ENCODE measurements at regions not wholly inside any gene's neighbourhood (a gene's known extent, or its start where the extent isn't known, plus 50 kb on each side); places are given as distances from the start of the nearest gene placed in this dataset.

DNA sequence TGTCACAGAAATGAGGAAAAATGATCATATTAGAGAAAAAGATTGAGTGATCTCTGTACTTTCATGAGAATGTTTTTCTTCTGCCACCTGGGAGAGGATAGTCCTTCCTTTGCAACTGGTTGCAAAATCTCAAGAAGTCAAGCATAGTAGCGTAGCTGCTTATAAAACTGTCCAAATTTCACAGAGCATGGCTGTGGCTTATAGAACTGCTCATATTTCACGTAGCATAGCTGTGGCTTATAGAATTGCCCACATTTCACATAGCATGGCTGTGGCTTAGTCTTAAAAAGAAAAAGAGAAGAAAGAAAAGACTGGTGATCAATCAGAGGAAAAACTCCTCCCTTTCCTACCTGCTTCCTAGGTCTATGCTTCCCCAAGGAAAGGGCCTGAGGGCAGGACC is 329.5 kb downstream of the SIPA1L2 start:
- Histone ChIP-seq H3K36me3 (ENCODE audit: control insufficient read depth in 2 of 2, extremely low read depth in 1 of 2, insufficient read depth in 2 of 2, low read length in 2 of 2) (no peaks in the 10 kb centered on the region), H3K27ac (ENCODE audit: control insufficient read depth, insufficient read depth, low read length) (no peak overlapping the region), H3K4me1 (ENCODE audit: control insufficient read depth, extremely low read depth, insufficient read depth, low read length) (peaks cover 12% of the 10 kb centered on the region), H3K9me1 (ENCODE audit: control insufficient read depth, extremely low read depth, insufficient read depth, low read length) (no peaks in the 10 kb centered on the region), H3K9me3 (ENCODE audit: control insufficient read depth, low read depth, low read length) (no peaks in the 10 kb centered on the region), H3K4me2 (ENCODE audit: control insufficient read depth, extremely low read depth, insufficient read depth, low read depth, low read length) (no peak overlapping the region), H4K20me1 (ENCODE audit: control insufficient read depth, extremely low read depth, insufficient read depth, low read length) (no peaks in the 10 kb centered on the region), H3K4me3 (ENCODE audit: control insufficient read depth in 2 of 3, extremely low read depth in 1 of 3, insufficient read depth in 2 of 3, low read depth in 1 of 3, low read length in 3 of 3) (no peak overlapping the region), H2AFZ (ENCODE audit: control insufficient read depth, low read length) (no peak overlapping the region), H3K27me3 (ENCODE audit: control insufficient read depth, extremely low read depth, insufficient read depth, low read length) (no peaks in the 10 kb centered on the region), H3K9ac (ENCODE audit: control insufficient read depth, extremely low read depth, insufficient read depth, low read length) (no peak overlapping the region), H3K79me2 (ENCODE audit: control insufficient read depth, insufficient read depth, low read length) (no peaks in the 10 kb centered on the region)
- dilution Hi-C loops (cut with MboI; ENCODE audit: extremely low pct_ligation_motif_present, low sequenced_read_pairs) = no loop called here
- FAIRE-seq (no peak), DNase-seq (ENCODE audit: low read depth, low spot score) (no peak)
- TF ChIP-seq, protein P1, sequence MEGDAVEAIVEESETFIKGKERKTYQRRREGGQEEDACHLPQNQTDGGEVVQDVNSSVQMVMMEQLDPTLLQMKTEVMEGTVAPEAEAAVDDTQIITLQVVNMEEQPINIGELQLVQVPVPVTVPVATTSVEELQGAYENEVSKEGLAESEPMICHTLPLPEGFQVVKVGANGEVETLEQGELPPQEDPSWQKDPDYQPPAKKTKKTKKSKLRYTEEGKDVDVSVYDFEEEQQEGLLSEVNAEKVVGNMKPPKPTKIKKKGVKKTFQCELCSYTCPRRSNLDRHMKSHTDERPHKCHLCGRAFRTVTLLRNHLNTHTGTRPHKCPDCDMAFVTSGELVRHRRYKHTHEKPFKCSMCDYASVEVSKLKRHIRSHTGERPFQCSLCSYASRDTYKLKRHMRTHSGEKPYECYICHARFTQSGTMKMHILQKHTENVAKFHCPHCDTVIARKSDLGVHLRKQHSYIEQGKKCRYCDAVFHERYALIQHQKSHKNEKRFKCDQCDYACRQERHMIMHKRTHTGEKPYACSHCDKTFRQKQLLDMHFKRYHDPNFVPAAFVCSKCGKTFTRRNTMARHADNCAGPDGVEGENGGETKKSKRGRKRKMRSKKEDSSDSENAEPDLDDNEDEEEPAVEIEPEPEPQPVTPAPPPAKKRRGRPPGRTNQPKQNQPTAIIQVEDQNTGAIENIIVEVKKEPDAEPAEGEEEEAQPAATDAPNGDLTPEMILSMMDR (optimal IDR thresholded peaks at IDR 0.05 in 1 of 3, IDR thresholded peaks at IDR 0.05 in 1 of 3, conservative IDR thresholded peaks at IDR 0.05 in 1 of 3; ENCODE audit: extremely low read depth in 1 of 3, insufficient read depth in 2 of 3, low read length in 3 of 3) = no peak
- no peak for TF ChIP-seq EZH2 (IDR thresholded peaks at IDR 0.05; ENCODE audit: low read length)

DNA sequence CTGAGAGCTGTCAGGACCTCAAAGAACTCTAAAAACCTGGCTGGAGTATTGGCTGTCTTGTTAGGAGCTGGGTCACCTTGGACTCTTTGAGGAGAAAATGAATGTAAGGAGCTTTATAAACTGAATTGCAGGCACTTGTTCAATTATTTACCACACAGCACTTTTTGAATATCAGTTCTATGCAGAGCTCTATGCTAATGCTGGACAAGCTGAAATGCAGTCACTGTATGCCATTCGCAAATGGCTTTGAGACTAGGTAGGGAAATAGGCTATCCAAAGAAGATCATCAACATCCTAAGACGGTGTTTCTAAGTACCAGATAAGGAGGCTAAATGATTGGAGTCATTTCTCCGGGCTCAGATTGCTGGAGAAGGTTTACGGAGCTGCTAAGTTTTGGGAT is 333.5 kb downstream of the SIPA1L2 start:
- Histone ChIP-seq H3K36me3 (ENCODE audit: control insufficient read depth in 2 of 2, extremely low read depth in 1 of 2, insufficient read depth in 2 of 2, low read length in 2 of 2) (no peaks in the 10 kb centered on the region), H3K9me1 (ENCODE audit: control insufficient read depth, extremely low read depth, insufficient read depth, low read length) (no peaks in the 10 kb centered on the region), H3K27me3 (ENCODE audit: control insufficient read depth, extremely low read depth, insufficient read depth, low read length) (no peaks in the 10 kb centered on the region), H3K27ac (ENCODE audit: control insufficient read depth, insufficient read depth, low read length) (no peak overlapping the region), H3K4me1 (ENCODE audit: control insufficient read depth, extremely low read depth, insufficient read depth, low read length) (peaks cover 17% of the 10 kb centered on the region), H4K20me1 (ENCODE audit: control insufficient read depth, extremely low read depth, insufficient read depth, low read length) (no peaks in the 10 kb centered on the region), H3K9me3 (ENCODE audit: control insufficient read depth, low read depth, low read length) (no peaks in the 10 kb centered on the region), H3K79me2 (ENCODE audit: control insufficient read depth, insufficient read depth, low read length) (no peaks in the 10 kb centered on the region), H2AFZ (ENCODE audit: control insufficient read depth, low read length) (no peak overlapping the region), H3K9ac (ENCODE audit: control insufficient read depth, extremely low read depth, insufficient read depth, low read length) (no peak overlapping the region), H3K4me2 (ENCODE audit: control insufficient read depth, extremely low read depth, insufficient read depth, low read depth, low read length) (no peak overlapping the region), H3K4me3 (ENCODE audit: control insufficient read depth in 2 of 3, extremely low read depth in 1 of 3, insufficient read depth in 2 of 3, low read depth in 1 of 3, low read length in 3 of 3) (no peak overlapping the region)
- FAIRE-seq (no peak), DNase-seq (ENCODE audit: low read depth, low spot score) (no peak)
- no peak for TF ChIP-seq EZH2 (IDR thresholded peaks at IDR 0.05; ENCODE audit: low read length)
- TF ChIP-seq, protein P1 (optimal IDR thresholded peaks at IDR 0.05 in 1 of 3, IDR thresholded peaks at IDR 0.05 in 1 of 3, conservative IDR thresholded peaks at IDR 0.05 in 1 of 3; ENCODE audit: extremely low read depth in 1 of 3, insufficient read depth in 2 of 3, low read length in 3 of 3) = no peak
- dilution Hi-C loops (cut with MboI; ENCODE audit: extremely low pct_ligation_motif_present, low sequenced_read_pairs) = no loop called here

All from keratinocyte (primary cell).